Hematopoietic multipotent progenitor cell treated with erythropoietin and hydrocortisone succinate and interleukin-3 and kit ligand, for 8 days (in vitro differentiated cells): ENCODE measurements at regions not wholly inside any gene's neighbourhood (a gene's known extent, or its start where the extent isn't known, plus 50 kb on each side); places are given as distances from the start of the nearest gene placed in this dataset.
"Not testable (repeated sequence)": the region's sequence is repeated elsewhere in the genome, so short reads cannot be mapped to it uniquely, and the experiment has no call there.

ENCODE experiments used
- DNase-seq: peaks from one replicate; pipeline ENCODE4 v3.0.0-alpha.2; 2015

DNA sequence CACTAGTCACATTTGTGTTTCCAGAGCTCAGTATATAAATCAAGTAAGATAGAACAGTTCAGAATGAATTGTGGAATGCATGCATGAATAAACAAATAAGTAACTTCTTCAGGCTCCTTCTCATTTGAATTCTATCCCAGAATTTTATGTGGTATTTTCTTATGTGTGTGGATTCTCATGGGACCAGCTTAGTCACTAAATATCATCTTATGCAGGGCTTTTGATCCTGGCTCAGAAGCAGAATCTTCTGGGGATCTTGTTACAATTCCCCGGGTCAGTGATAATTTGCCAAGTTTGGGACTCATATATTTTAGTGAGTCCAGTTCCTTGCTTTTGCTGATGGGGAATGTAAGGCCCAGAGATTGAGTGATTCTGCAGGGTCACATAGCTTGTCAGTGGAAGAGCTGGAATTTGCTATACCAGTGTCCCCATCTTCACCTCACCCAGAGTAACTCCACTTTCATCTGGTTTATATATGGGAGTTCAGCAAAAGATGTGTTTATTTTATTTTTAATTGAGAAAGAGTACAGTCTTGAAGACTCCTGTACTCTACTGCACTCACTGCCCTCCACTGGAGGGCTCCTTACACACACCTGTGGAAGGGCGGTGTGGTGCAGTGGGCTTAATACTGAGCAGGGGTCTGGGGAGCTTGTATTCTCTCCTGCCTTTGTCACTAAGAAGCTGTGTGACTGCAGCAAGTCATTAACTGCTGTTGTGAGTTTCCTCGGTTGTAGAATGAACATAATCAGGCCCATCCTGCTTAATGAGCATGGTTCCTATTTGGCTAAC is 198.2 kb upstream of the CXorf66 start:
- DNase-seq: no peak

DNA sequence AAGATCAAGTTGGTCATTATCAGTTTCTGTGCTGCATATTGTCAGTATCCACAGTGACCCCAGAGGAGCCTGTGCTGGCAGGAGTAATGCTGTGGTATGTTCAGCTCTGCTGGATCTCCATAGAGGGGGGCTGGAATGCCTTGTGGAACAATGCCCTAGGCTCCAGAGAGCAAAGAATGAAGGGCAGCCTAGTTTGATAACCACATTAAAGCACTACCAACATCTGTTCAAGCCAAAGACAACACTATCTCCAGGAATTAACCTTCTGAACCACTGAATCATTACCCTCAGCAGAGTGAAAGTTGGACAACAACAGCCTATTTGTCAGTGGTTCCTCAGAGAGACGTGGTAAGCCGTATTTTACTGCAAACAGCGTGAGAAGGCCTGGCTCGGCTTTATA is 192.3 kb upstream of the CXorf66 start:
- DNase-seq: no peak

DNA sequence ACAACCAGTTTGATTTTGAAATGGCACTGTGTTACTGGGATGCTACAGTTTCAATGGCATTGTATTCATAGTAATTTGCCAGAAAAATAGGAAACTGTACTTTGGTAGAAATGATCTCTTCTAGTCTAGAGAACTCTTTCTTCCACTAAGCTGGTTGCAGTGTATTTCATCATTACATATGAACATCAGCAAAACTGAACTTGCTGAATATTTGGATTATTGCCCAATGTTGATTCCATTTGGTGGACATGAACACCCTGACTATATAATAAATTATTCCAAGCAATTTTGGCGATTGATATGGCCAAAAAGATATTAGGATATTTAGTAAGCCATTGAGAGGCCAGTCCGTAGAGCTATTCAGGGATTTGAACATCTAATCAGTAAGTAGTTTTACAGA is 191.8 kb upstream of the CXorf66 start:
- DNase-seq: no peak

DNA sequence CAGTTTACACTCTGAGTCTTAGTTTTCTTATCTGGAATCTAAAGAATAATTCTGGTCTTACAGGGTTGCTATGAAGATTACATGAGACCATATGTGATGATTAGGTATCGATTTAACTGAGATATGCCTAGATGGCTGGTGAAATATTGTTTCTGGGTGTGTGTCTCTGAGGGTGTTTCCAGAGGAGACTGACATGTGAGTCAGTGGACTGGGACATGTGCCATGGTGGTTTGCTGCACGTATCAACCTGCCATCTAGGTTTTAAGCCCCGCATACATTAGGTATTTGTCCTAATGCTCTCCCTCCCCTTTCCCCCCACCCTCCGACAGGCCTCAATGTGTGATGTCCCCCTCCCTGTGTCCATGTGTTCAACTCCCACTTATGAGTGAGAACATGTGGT is 186.0 kb upstream of the CXorf66 start:
- DNase-seq: no peak

DNA sequence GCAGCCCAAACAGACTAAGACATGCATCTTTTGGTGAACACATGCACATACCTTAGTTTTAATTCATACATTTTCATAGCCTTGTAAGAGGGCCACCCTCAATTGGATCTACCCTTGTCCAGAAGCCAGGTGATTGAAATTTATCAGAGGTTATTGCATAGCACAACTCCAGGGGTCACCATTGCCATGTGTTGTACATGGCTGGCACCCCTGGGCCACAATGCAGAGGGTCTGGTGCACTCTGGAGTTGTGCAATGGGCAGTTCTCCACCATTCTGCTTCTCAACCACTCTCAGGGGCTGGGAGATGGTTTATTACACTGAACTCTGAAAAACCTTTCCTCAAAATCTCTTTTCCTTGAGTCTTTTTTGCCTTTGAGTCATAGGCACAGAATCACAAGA is 184.4 kb upstream of the CXorf66 start:
- no peak for DNase-seq

DNA sequence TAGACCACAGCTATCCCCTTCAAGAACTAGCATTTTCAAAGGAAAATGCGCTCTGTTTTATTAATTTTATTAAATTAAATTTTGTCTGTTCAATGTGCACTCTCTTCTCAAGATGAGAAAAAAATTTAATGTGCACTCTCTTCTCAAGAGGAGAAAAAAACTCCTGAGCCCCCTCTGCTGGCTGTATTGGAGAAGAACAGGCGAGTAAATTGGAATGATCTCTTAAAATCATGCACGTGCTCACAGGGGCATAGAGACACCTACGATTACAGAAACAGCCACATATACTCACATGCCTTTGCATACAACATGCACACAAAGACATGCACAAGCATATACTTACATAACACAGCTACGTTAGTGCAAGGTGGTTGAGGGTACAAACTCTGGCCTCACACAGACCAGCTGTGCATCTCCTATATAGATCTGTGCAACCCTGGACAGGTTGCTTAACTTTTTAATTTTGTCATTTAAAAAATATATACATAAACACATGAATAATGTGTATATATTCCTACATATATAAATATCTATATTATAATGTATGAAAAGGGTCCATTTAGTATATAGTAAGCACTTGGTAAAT is 176.2 kb upstream of the CXorf66 start:
- peak; percentile 53 for DNase-seq

DNA sequence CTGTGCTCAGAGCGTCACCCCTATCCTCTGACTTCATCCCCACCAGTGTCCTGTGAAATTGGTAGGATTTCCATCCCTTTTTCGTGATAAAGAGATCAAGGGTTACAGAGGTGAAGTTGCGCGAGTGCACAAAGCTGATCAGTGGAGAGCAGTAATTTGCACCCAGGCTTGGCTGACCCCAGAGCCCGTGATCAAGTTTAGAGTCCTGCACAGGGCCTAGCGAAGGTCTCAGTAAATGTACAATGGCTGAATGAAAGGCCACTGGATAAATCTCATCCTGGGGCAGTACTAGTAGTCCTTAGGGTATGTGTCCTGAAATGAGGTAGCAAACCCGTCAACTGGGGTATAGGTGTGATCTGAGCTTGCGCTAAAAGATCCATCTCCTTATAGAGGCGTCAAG is 173.2 kb upstream of the CXorf66 start:
- DNase-seq: not testable (repeated sequence)

DNA sequence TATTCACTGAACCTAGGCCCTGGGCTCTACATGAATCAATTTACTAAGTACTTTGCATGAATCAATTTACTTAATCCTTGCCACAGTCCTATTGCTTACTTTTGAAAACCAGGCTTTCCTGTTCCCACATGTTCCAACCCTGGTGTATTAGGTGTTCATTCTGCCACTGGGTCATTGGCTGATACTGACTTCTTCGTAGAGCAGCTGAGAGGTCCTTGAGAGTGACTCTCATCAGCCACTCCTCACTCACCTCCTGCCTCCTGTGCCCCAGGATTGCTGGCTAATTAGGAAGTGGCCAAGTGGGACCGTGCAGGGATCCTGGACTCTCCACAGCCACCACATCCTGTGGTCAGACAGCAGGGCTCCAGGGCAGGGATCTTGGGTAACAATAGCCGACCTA is 172.7 kb upstream of the CXorf66 start:
- DNase-seq: not testable (repeated sequence)

DNA sequence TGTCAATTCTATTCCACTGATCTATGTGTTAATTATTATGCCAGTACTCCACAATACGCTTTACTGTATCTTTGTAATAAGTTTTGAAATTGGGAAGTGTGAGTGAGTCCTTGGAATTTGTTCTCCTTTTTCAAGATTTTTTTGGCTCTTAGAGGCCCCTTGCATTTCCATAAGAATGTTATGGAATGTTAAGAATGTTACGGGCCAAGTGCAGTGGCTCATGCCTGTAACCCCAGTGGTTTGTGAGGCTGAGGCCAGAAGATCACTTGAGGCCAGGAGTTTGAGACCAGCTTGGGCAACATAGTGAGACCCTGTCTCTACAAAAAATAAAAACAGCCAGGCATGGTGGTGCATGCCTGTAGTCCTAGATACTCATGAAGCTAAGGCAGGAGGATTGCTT is 167.6 kb upstream of the CXorf66 start:
- DNase-seq: no peak

DNA sequence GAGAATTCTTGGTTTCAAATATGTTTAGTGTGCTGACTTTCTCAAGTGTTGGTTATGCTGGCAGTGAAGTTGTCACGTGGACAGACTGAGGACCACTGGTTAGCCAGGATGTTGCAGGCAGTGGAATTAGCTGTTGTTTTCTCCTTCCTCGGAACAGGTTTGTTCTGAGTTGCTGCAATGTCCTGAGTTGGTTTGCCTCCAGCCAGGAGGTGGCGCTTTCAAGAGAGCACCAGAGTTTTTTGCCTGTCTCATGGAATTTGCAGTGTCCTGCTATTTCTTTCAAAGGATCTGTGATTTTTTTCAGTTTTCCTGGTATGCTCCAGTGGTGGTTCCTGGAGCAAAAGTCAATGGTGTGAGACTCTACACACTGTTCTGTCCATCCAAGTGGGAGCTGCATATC is 158.1 kb upstream of the CXorf66 start:
- no peak for DNase-seq

DNA sequence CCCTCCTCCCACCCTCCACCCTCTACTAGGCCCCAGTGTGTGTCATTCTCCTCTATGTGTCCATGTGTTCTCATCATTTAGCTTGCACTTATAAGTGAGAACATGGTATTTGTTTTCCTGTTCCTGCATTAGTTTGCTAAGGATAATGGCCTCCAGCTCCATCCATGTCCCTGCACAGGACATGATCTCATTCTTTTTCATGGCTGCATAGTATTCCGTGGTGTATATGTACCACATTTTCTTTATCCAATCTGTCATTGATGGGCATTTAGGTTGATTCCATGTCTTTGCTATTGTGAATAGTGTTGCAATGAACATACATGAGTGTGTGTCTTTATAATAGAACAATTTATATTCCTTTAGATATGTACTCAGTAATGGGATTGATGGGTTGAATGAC is 148.7 kb upstream of the CXorf66 start:
- not testable (repeated sequence) for DNase-seq

DNA sequence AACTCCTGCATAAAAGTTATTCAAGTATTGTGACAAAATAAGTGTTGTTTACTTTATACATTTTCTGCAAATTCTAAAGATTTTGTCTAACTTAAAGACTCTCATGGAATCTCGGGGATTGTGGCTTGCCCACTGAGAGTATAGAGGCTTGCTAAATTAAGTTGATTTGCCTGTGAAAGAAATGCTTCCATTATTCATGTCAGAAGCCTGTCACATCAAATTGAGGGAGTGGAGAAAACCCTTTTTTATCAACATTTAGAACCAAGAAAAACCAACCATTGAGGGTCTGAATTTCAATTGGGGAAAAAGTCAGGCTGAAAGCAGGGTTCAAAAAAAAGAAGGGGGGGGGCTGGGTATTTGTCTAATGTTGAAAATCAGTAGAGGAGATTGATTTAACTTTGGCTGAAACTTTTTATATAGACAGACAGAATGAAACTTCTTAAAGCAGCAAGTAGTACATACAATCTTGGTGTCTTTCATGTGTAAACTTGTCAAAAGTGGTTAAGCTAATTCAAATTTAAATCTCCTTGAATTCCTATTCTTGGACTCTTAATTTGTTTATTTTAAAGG is 144.8 kb upstream of the CXorf66 start:
- no peak for DNase-seq

DNA sequence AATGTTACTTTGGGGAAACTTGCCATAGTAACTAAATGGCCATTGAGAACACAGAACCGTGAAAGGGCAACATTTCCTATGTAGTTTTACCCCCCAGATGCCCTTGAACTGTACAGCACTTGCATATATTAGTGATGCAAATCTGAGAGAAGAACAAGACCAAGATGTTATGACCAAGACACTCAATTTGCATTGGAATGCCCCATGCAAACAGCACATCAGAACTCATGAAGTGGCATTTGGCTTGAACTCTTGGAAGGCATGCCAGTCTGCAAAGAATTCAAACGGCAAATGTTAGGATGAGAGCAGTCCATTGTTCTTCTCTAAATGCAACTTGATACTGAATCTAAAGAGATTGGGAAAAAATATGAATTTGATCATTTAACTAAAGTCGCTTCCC is 139.4 kb upstream of the CXorf66 start:
- DNase-seq: no peak

DNA sequence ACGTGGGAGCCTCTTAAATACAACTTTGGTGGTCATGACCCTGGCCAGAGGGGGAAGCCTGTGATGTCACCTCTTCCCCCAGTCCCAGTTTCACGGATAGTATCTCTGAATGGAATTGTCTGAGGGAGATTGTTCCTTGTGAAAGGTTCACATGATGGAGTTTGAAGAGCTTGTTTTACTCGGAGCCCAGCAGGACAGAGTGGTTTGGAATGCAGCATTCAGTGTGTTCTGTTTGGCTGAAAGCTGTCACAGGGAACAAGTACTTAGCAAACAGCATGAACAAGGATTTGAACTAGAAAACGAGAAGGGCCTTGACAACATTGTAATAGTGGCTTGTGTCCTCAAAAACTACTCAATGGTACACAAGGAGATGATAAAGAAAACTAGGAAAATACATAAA is 133.9 kb upstream of the CXorf66 start:
- DNase-seq: no peak

DNA sequence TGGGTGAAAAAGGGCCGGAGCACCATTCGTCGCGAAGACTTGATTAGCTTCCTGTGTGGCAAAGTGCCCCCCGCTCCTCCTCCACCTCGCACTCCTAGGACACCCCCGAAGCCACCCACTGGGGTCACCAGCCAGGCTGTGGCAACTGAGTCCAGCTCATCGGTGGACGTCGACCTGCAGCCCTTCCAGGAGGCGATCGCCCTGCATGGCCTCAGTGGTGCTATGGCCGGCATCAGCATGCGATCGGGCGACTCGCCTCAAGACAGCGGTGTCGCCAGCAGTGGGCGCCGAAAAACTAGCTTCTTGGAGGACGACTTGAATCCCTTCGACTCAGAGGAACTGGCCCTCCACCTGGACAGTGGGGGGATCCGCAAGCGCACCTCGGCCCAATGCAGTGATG is 126.8 kb upstream of the CXorf66 start:
- DNase-seq: no peak

DNA sequence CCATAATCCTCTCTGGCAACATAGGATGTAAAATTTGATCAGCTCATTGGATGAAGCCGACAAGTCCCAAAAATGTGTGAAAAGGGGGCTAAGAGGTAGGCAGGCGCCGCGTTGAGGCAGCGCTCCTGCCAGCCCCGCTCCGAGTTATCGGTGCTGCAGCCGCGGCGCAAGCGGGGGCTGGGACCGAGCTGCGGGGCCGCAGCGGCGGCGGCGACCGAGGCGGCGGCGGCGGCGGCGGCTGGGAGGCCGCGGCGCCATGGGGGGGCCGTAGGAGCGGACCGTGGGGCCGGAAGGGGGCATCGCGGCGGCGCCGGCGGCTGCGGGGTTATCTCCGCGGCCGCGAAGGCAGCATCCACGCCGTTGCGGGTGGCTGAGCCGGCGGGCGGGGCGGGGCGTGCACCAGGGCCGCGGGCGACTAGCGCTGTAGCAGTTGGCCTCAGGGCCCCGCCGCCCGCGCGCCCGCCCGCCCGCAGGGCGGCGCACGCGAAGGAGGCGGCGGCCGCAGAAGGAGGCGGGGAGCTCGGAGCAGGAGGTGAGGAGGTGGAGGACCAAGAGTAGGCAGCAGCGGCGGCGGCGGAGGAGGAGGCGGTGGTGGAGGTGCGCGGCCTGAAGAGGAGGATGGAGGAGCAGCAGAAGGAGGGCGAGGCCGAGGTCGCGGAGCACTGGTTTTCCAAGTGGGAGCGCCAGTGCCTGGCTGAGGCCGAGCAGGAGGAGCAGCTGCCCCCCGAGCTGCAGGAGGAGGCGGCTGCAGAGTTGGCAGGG is 126.0 kb upstream of the CXorf66 start:
- DNase-seq: peak; percentile 1

DNA sequence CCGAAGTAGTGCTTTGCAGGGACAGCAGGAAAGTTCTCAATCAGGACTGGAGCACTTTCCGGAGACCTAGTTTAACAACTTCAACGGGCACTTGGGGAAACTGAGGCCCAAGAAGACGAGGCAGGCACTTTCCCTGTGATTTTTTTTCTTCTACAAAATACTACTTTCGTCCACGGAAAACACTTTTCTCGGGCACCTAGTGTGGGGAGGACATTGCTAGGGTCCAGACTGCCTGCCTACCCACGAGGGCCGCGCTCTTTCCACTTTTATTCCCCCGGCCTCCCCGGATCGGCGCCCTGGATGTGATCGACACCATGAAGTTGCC is 125.4 kb upstream of the CXorf66 start:
- no peak for DNase-seq

DNA sequence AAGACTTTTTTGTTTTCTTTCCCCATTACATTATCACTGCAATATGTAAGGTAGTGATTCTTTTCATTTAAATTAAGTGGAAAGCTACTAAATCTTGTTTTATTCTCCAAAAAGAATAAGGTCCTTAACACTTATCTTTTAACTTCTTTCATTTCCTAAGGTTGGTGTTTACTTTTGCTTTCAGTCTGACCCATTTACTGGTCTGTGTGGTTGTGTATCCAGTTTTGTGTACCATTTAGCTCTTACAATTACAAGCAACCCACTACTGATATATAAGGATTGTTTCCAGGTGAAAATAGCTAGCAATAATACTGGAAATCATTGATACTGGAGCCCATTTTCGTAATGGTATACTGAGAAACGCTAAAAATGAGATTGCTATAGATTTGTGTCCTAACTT is 123.1 kb upstream of the CXorf66 start:
- no peak for DNase-seq

DNA sequence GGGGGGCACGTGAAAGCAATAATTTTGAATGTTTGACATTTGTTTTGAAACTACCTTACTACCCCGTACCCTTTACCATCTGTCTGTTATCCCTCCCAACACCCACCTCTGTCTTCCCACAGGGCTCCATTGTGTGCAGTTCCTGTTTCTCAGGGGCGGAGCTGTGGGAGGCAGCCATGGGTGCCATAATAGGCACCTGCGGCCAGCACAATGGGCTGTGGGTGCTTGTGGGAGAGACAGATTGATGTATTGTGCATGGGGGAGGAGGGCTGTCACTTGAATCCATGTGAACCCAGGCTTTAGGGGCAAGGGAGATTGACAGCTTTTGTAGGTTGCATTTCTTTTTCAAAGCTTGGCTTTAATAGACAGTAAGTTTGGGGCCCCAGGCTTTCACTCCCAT is 122.6 kb upstream of the CXorf66 start:
- DNase-seq: no peak

DNA sequence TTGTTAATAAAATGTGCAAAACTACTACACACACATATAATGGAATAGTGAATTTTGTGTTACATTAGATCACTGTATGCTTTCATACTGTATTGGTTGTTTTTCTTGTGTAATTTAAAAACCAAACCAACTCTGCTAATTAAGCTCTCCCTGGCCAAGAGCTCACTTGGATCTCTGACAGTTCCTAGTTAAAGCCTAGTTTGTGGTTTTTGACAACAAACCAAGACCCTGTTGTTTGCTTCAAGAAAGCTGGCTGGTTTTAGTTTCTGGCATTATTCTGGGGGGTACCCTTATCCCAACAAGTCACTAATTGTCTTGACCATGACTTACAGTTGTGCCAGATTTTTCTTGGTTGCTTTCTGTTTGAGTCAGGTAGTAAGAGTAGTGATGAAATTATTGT is 121.4 kb upstream of the CXorf66 start:
- no peak for DNase-seq

DNA sequence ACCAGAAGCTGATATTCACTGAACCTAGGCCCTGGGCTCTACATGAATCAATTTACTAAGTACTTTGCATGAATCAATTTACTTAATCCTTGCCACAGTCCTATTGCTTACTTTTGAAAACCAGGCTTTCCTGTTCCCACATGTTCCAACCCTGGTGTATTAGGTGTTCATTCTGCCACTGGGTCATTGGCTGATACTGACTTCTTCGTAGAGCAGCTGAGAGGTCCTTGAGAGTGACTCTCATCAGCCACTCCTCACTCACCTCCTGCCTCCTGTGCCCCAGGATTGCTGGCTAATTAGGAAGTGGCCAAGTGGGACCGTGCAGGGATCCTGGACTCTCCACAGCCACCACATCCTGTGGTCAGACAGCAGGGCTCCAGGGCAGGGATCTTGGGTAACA is 109.5 kb upstream of the CXorf66 start:
- not testable (repeated sequence) for DNase-seq

DNA sequence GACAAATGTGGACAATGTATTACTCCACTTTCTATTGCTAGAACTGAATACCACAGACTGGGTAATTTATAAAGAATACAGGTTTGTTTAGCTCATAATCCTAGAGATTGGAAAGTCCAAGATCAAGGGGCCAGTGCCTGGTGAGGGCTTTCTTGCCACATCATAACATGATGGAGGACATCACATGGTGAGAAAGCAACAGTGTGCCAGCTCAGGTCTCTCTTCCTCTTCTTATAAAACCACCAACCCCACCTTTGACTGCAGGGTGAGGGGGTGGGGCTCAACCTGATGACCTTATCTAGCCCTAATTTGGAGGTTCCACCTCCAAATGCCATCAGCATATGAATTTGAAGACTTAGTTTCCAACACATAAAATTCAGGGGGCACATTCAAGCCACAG is 105.7 kb upstream of the CXorf66 start:
- no peak for DNase-seq

DNA sequence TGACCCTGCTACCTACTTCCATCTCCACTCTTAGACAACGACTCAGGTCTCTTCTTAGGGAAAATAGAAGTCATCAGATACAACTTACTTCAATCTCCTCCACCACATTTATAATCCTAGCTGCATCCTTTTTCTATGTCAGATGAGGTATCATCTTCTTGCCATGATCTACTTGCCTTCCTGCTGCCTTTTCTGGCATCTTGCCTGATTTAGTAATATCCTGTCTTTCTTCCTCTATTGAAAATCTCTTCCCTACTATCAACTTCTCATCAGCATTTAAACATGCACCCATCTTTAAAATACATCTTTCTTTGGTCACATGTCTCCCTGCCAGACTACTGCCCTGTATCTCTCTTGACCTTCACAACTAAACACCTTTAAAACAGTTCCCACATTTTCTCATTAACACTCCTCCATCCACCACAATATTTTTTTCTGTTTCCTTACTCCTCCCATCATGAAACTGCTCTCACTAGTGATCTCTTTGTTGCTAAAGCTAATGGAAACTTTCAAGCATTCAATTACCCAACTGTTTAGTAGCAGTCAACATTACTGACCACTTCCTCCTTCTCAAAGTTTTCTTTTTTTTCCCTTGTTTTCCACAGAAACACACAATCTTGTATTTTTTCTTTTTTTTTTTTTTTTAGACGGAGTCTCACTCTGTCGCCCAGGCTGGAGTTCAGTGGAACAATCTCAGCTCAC is 100.8 kb upstream of the CXorf66 start:
- no peak for DNase-seq
